SK-N-SH treated with all-trans-retinoic acid at 6 μM for 48 hours (cell line): ENCODE measurements at regions not wholly inside any gene's neighbourhood (a gene's known extent, or its start where the extent isn't known, plus 50 kb on each side); places are given as distances from the start of the nearest gene placed in this dataset.

ENCODE experiments used
- ARNTL ChIP-seq: fragments of 450-650 bp; formaldehyde crosslinking; IDR thresholded peaks from 2 replicates; pipeline ENCODE4 v1.5.0; 2020; ENCODE audit warnings: low read depth, mild to moderate bottlenecking, moderate library complexity, borderline replicate concordance
- ISL1 ChIP-seq: fragments of 250-450 bp; sonication (Bioruptor Pico); IDR thresholded peaks from 2 replicates; pipeline ENCODE4 v2.1.2; 2022; ENCODE audit warnings: mild to moderate bottlenecking, moderate library complexity
- PATZ1 ChIP-seq: fragments of 250-450 bp; sonication (Bioruptor Pico); IDR thresholded peaks from 2 replicates; pipeline ENCODE4 v1.8.0; 2020; ENCODE audit warnings: mild to moderate bottlenecking, moderate library complexity, borderline replicate concordance
- POU6F1 ChIP-seq: fragments of 250-450 bp; sonication (Bioruptor Pico); IDR thresholded peaks from 2 replicates; pipeline ENCODE4 v1.8.0; 2021; ENCODE audit warnings: low read depth, mild to moderate bottlenecking, moderate library complexity, borderline replicate concordance
- ZFP3 ChIP-seq: fragments of 250-450 bp; sonication (Bioruptor Pico); IDR thresholded peaks from 2 replicates; pipeline ENCODE4 v1.5.0; 2020; ENCODE audit warnings: mild to moderate bottlenecking, moderate library complexity
- ZFP30 ChIP-seq: fragments of 450-650 bp; formaldehyde crosslinking; IDR thresholded peaks from 2 replicates; pipeline ENCODE4 v1.5.0; 2022; ENCODE audit warnings: mild to moderate bottlenecking, moderate library complexity

GRCh38 chr1:56291374-56291919, 287.9 kb downstream of the PLPP3 start:
- TF ChIP-seq PATZ1 (CRISPR knock-in tag) (no peak), ZFP30 (CRISPR knock-in tag) (no peak), ISL1 (CRISPR knock-in tag) (no peak), POU6F1 (CRISPR knock-in tag) (no peak), ARNTL (CRISPR knock-in tag) (no peak), ZFP3 (CRISPR knock-in tag) (no peak)
